ENCODE measurements at regions not wholly inside any gene's neighbourhood (a gene's known extent, or its start where the extent isn't known, plus 50 kb on each side); places are given as distances from the start of the nearest gene placed in this dataset.

DNA sequence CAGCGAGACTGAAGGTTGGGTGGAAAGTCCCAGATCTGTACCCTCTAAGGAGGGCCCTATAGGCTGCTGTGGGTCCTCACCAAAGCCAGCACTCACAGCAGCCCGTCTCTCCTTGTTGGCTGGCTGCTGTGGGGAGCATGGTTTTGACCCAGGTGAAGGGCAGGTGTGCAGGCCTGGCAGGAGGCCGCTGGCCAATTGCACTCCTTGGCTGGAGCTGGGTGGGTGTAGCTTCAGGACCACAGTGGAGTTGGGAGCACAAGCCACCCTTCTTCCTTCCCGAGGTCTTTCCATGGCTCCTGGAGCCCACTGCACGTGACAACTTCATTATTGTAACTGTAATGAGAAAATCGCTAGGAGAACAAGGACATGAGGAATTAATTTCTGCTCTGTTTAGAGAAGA lies 287.7 kb upstream of the FOXQ1 start:
- TF ChIP-seq USF2 (CRISPR knock-in tag; IDR thresholded peaks at IDR 0.05) (no peak), FOXK1 (CRISPR knock-in tag; IDR thresholded peaks at IDR 0.05) (no peak), ZNF121 (CRISPR knock-in tag; IDR thresholded peaks at IDR 0.05) (no peak), ZNF232 (CRISPR knock-in tag; IDR thresholded peaks at IDR 0.05) (no peak), ZNF423 (CRISPR knock-in tag; IDR thresholded peaks at IDR 0.05) (no peak), JUN (CRISPR knock-in tag; IDR thresholded peaks at IDR 0.05) (no peak), HMGA2 (CRISPR knock-in tag; IDR thresholded peaks at IDR 0.05) (no peak), ELF4 (CRISPR knock-in tag; IDR thresholded peaks at IDR 0.05; ENCODE audit: low read depth) (no peak), CDX4 (CRISPR knock-in tag; IDR thresholded peaks at IDR 0.05; ENCODE audit: borderline replicate concordance) (no peak), ZNF416 (CRISPR knock-in tag; IDR thresholded peaks at IDR 0.05) (no peak), ZNF263 (CRISPR knock-in tag; IDR thresholded peaks at IDR 0.05; ENCODE audit: low read depth) (no peak), CREB1 (CRISPR knock-in tag; IDR thresholded peaks at IDR 0.05) (no peak)
- TF ChIP-seq, protein P1, sequence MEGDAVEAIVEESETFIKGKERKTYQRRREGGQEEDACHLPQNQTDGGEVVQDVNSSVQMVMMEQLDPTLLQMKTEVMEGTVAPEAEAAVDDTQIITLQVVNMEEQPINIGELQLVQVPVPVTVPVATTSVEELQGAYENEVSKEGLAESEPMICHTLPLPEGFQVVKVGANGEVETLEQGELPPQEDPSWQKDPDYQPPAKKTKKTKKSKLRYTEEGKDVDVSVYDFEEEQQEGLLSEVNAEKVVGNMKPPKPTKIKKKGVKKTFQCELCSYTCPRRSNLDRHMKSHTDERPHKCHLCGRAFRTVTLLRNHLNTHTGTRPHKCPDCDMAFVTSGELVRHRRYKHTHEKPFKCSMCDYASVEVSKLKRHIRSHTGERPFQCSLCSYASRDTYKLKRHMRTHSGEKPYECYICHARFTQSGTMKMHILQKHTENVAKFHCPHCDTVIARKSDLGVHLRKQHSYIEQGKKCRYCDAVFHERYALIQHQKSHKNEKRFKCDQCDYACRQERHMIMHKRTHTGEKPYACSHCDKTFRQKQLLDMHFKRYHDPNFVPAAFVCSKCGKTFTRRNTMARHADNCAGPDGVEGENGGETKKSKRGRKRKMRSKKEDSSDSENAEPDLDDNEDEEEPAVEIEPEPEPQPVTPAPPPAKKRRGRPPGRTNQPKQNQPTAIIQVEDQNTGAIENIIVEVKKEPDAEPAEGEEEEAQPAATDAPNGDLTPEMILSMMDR (IDR thresholded peaks at IDR 0.05) = no peak
